HG03039 (cell line): ENCODE measurements at regions not wholly inside any gene's neighbourhood (a gene's known extent, or its start where the extent isn't known, plus 50 kb on each side); places are given as distances from the start of the nearest gene placed in this dataset.
"Not testable (repeated sequence)": the region's sequence is repeated elsewhere in the genome, so short reads cannot be mapped to it uniquely, and the experiment has no call there.

Source experiments
- ATAC-seq: cut with Tn5 transposase; IDR thresholded peaks from one replicate; pipeline ENCODE4 v1.9.1; 2021; ENCODE audit warnings: mild to moderate bottlenecking, moderate library complexity; ENCODE audit not compliant: unreplicated experiment

- no peak for ATAC-seq
Measured at GRCh38 chr7:23887660-23888059, 177.6 kb downstream of the STK31 start.

GRCh38 chr7:23888958-23889357 is 178.9 kb downstream of the STK31 start:
- ATAC-seq: no peak

- no peak for ATAC-seq
Measured at GRCh38 chr7:23889566-23889965, 179.5 kb downstream of the STK31 start.

GRCh38 chr7:23892019-23892418 is 182.0 kb downstream of the STK31 start:
- no peak for ATAC-seq

- no peak for ATAC-seq
Measured at GRCh38 chr7:23893176-23893941, 183.3 kb downstream of the STK31 start.

GRCh38 chr7:23893942-23894891 is 184.2 kb downstream of the STK31 start:
- no peak for ATAC-seq

- ATAC-seq: no peak
Measured at GRCh38 chr7:23894892-23895569, 185.0 kb downstream of the STK31 start.

GRCh38 chr7:23895666-23896096 is 185.7 kb downstream of the STK31 start:
- ATAC-seq: no peak

- no peak for ATAC-seq
Measured at GRCh38 chr7:23898619-23899018, 188.6 kb downstream of the STK31 start.

- ATAC-seq: not testable (repeated sequence)
Measured at GRCh38 chr7:23904901-23905300, 194.9 kb downstream of the STK31 start.

- no peak for ATAC-seq
Measured at GRCh38 chr7:23907012-23907411, 197.0 kb downstream of the STK31 start.

GRCh38 chr7:23909426-23909825 is 199.4 kb downstream of the STK31 start:
- no peak for ATAC-seq

- no peak for ATAC-seq
Measured at GRCh38 chr7:23912065-23912464, 202.0 kb downstream of the STK31 start.

- ATAC-seq: no peak
Measured at GRCh38 chr7:23913016-23913415, 203.0 kb downstream of the STK31 start.

GRCh38 chr7:23915236-23915635 is 205.2 kb downstream of the STK31 start:
- ATAC-seq: no peak

- ATAC-seq: no peak
Measured at GRCh38 chr7:23918286-23918685, 208.3 kb downstream of the STK31 start.

- no peak for ATAC-seq
Measured at GRCh38 chr7:23918856-23919255, 208.8 kb downstream of the STK31 start.

- no peak for ATAC-seq
Measured at GRCh38 chr7:23925088-23925487, 215.1 kb downstream of the STK31 start.

- no peak for ATAC-seq
Measured at GRCh38 chr7:23927709-23928417, 217.8 kb downstream of the STK31 start.

GRCh38 chr7:23928418-23928775 is 218.4 kb downstream of the STK31 start:
- ATAC-seq: no peak

- no peak for ATAC-seq
Measured at GRCh38 chr7:23930312-23930711, 220.3 kb downstream of the STK31 start.
